H1 (cell line): ENCODE measurements at regions not wholly inside any gene's neighbourhood (a gene's known extent, or its start where the extent isn't known, plus 50 kb on each side); places are given as distances from the start of the nearest gene placed in this dataset.

ENCODE experiments used
- EP300 ChIP-seq, 2 experiments: IDR thresholded peaks; 1 replicate in 1 of 2; 2 replicates in 1 of 2; pipeline ENCODE4 v1.6.1; 2011 to 2012; ENCODE audit warnings: low read depth in 2 of 2, low read length in 2 of 2, mild to moderate bottlenecking in 2 of 2, borderline replicate concordance in 1 of 2, inconsistent platforms in 1 of 2, moderate library complexity in 1 of 2
- TF ChIP-seq, protein P1 (sequence below), 3 experiments: IDR thresholded peaks; 1 replicate in 2 of 3; 2 replicates in 1 of 3; pipeline versions ENCODE4 v1.5.1 to v1.6.1; 2011; ENCODE audit warnings: low read length in 3 of 3, mild to moderate bottlenecking in 3 of 3, inconsistent platforms in 2 of 3, low read depth in 1 of 3, moderate library complexity in 1 of 3; ENCODE audit not compliant: insufficient read depth in 1 of 3; ENCODE audit errors: control extremely low read depth in 1 of 3

DNA sequence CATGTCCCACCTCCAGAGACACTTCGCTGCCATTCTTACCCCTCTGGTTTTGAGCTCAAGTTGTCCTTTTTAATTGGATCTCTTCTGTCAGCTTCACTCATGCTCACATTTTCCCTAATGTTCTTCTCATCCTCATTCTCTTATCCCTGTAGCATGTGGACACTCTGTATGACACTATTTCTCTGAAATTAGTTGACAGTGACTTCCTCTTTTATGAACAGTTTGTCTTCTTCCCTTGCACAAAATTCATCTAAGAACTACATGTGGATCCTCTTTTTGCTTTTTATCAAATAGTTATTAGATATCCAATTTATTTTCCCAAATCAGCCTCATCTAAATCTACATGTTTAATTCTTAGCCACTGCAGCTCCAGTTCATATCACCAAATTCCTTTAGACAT lies 676.2 kb downstream of the MAT2B start:
- TF ChIP-seq EP300 (IDR thresholded peaks at IDR 0.05; ENCODE audit: borderline replicate concordance in 1 of 2, low read depth in 2 of 2, low read length in 2 of 2): no peak
- TF ChIP-seq, protein P1, sequence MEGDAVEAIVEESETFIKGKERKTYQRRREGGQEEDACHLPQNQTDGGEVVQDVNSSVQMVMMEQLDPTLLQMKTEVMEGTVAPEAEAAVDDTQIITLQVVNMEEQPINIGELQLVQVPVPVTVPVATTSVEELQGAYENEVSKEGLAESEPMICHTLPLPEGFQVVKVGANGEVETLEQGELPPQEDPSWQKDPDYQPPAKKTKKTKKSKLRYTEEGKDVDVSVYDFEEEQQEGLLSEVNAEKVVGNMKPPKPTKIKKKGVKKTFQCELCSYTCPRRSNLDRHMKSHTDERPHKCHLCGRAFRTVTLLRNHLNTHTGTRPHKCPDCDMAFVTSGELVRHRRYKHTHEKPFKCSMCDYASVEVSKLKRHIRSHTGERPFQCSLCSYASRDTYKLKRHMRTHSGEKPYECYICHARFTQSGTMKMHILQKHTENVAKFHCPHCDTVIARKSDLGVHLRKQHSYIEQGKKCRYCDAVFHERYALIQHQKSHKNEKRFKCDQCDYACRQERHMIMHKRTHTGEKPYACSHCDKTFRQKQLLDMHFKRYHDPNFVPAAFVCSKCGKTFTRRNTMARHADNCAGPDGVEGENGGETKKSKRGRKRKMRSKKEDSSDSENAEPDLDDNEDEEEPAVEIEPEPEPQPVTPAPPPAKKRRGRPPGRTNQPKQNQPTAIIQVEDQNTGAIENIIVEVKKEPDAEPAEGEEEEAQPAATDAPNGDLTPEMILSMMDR (IDR thresholded peaks at IDR 0.05; ENCODE audit: control extremely low read depth in 1 of 3, insufficient read depth in 1 of 3, low read depth in 1 of 3, low read length in 3 of 3): no peak
